ENCODE measurements at regions not wholly inside any gene's neighbourhood (a gene's known extent, or its start where the extent isn't known, plus 50 kb on each side); places are given as distances from the start of the nearest gene placed in this dataset.

GRCh38 chr6:44628347-44628746 is 240.8 kb downstream of the CDC5L start:
- TF ChIP-seq CTCF (IDR thresholded peaks at IDR 0.05) (no peak), USF2 (CRISPR knock-in tag; IDR thresholded peaks at IDR 0.05) (no peak), KAT7 (CRISPR knock-in tag; IDR thresholded peaks at IDR 0.05; ENCODE audit: borderline replicate concordance) (no peak)
